ENCODE measurements at regions not wholly inside any gene's neighbourhood (a gene's known extent, or its start where the extent isn't known, plus 50 kb on each side); places are given as distances from the start of the nearest gene placed in this dataset.

- 71 to 73% methylated on average over 1 of the region's 1 CpG for WGBS, 2 donors
- intact Hi-C loops (cut with DNase I), result no loop called here
Observed at GRCh38 chr4:106851726-106852125, 184.4 kb downstream of the DKK2 start.

DNA sequence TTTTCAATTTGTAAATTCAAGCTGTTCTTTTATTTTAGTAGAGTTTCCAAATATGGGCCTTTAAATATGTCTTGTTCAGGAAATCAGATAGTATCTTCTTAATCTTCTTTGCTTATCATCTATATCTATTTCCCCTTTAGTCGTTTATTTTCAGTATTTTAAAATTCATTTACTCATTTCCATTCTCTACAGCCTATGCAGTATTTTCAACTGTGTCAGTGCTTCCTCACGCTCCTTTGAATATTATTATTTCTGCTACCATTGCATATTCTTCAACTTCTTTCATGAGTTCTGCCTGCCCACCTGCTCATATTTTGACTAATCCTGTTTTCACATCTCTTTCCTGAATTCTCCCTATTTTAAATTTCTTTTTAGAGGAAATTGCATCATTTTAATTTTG is 185.4 kb downstream of the DKK2 start:
- ATAC-seq (no peak), DNase-seq (no peak)
- no peak for TF ChIP-seq POLR2A (IDR thresholded peaks at IDR 0.05)
- TF ChIP-seq, protein P1, sequence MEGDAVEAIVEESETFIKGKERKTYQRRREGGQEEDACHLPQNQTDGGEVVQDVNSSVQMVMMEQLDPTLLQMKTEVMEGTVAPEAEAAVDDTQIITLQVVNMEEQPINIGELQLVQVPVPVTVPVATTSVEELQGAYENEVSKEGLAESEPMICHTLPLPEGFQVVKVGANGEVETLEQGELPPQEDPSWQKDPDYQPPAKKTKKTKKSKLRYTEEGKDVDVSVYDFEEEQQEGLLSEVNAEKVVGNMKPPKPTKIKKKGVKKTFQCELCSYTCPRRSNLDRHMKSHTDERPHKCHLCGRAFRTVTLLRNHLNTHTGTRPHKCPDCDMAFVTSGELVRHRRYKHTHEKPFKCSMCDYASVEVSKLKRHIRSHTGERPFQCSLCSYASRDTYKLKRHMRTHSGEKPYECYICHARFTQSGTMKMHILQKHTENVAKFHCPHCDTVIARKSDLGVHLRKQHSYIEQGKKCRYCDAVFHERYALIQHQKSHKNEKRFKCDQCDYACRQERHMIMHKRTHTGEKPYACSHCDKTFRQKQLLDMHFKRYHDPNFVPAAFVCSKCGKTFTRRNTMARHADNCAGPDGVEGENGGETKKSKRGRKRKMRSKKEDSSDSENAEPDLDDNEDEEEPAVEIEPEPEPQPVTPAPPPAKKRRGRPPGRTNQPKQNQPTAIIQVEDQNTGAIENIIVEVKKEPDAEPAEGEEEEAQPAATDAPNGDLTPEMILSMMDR (IDR thresholded peaks at IDR 0.05), result no peak
- 57 to 58% methylated on average over 2 of the region's 2 CpGs for WGBS, 2 donors
- Histone ChIP-seq H3K9me3 (no peaks in the 10 kb centered on the region), H3K4me3 (no peak overlapping the region), H3K27ac (no peak overlapping the region), H3K4me1 (no peaks in the 10 kb centered on the region), H3K27me3 (no peaks in the 10 kb centered on the region), H3K36me3 (replicated peaks in 1 of 2; ENCODE audit: insufficient read depth in 1 of 2, low read depth in 2 of 2) (no peaks in the 10 kb centered on the region)
- intact Hi-C loops (cut with DNase I), result no loop called here

More at GRCh38 chr4:106851726-106852125, 184.4 kb downstream of the DKK2 start:
- no peaks in the 10 kb centered on the region for H3K27me3 ChIP-seq
- H3K27ac ChIP-seq, result no peak overlapping the region
- no peak for ATAC-seq
- DNase-seq, result no peak
- TF ChIP-seq POLR2A (IDR thresholded peaks at IDR 0.05), result no peak
- TF ChIP-seq, protein P1 (IDR thresholded peaks at IDR 0.05), result no peak
- H3K4me3 ChIP-seq, result no peak overlapping the region
- H3K4me1 ChIP-seq, result no peaks in the 10 kb centered on the region
- no peaks in the 10 kb centered on the region for H3K36me3 ChIP-seq (replicated peaks in 1 of 2; ENCODE audit: insufficient read depth in 1 of 2, low read depth in 2 of 2)
- H3K9me3 ChIP-seq, result no peaks in the 10 kb centered on the region

DNA sequence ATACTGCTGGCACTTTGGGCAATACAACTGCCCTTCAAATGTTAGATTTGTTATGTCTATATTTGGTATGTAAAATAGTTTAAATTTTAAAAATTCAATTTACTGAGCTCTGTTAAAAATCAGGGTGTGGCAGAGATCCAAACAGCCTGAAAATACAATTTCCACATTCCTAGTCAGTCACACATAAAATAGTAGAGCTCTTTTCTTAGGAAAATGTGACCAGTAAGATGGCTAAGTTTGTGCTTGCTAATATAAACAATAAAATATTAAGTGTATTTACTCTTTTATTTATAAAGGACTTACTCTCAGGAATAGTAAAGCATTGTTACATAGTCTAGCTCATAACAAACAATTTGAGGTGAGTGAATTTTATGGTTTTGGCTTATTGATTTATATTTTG is 200.2 kb downstream of the DKK2 start:
- ATAC-seq (no peak), DNase-seq (no peak)
- no peak for TF ChIP-seq POLR2A (IDR thresholded peaks at IDR 0.05)
- TF ChIP-seq, protein P1 (IDR thresholded peaks at IDR 0.05), result no peak
- no peak overlapping the region for H3K4me3 ChIP-seq
- peaks cover 0 to 4% (median 0%) of the 10 kb centered on the region in 3 donors for H3K9me3 ChIP-seq
- no peaks in the 10 kb centered on the region for H3K36me3 ChIP-seq (replicated peaks in 1 of 2; ENCODE audit: insufficient read depth in 1 of 2, low read depth in 2 of 2)
- H3K27ac ChIP-seq, result no peak overlapping the region
- intact Hi-C loops (cut with DNase I), result no loop called here
- H3K27me3 ChIP-seq, result no peaks in the 10 kb centered on the region
- H3K4me1 ChIP-seq, result no peaks in the 10 kb centered on the region

- Histone ChIP-seq H3K27me3 (no peaks in the 10 kb centered on the region), H3K9me3 (no peaks in the 10 kb centered on the region), H3K27ac (no peak overlapping the region), H3K4me3 (no peak overlapping the region), H3K36me3 (replicated peaks in 1 of 2; ENCODE audit: insufficient read depth in 1 of 2, low read depth in 2 of 2) (no peaks in the 10 kb centered on the region), H3K4me1 (no peaks in the 10 kb centered on the region)
- DNase-seq, result no peak
- TF ChIP-seq, protein P1 (IDR thresholded peaks at IDR 0.05), result no peak
- TF ChIP-seq POLR2A (IDR thresholded peaks at IDR 0.05), result no peak
- intact Hi-C loops (cut with DNase I), result no loop called here
- ATAC-seq, result no peak
Observed at GRCh38 chr4:106830879-106831278, 205.2 kb downstream of the DKK2 start.

GRCh38 chr4:106818764-106819163 is 217.3 kb downstream of the DKK2 start:
- no peak for ATAC-seq
- 67 to 73% methylated on average over 1 of the region's 1 CpG for WGBS, 2 donors
- no peaks in the 10 kb centered on the region for H3K27me3 ChIP-seq
- no peaks in the 10 kb centered on the region for H3K9me3 ChIP-seq
- no peak overlapping the region for H3K4me3 ChIP-seq
- no peaks in the 10 kb centered on the region for H3K4me1 ChIP-seq
- H3K36me3 ChIP-seq (replicated peaks in 1 of 2; ENCODE audit: insufficient read depth in 1 of 2, low read depth in 2 of 2), result no peaks in the 10 kb centered on the region
- TF ChIP-seq, protein P1 (IDR thresholded peaks at IDR 0.05), result no peak
- no peak for TF ChIP-seq POLR2A (IDR thresholded peaks at IDR 0.05)
- intact Hi-C loops (cut with DNase I), result no loop called here
- DNase-seq, result no peak
- no peak overlapping the region for H3K27ac ChIP-seq
